ENCODE measurements at regions not wholly inside any gene's neighbourhood (a gene's known extent, or its start where the extent isn't known, plus 50 kb on each side); places are given as distances from the start of the nearest gene placed in this dataset.

DNA sequence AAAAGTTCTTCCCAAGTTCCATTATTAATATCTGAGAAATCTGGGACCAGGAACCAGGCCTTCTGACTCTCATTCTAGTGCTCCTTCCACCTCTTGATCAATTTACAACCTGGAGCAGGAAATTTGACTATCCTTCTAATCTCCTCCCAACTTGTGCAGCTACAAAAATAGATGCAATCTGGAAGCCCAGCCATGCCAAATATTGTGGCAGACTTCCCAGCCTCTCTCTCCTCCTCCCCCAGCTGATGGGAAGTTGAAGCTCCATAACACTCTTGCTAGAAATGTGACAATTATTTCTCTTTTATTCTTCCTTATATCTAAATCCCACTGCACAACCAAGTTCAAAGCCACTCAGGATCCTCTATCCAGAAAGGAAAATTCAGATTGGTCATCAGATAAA, 252.1 kb downstream of the SEC61B start:
- DNase-seq (ENCODE audit: low read depth), result peak; percentile 56
- H3K4me3 ChIP-seq (ENCODE audit: low read length), result no peak overlapping the region
- TF ChIP-seq, protein P1, sequence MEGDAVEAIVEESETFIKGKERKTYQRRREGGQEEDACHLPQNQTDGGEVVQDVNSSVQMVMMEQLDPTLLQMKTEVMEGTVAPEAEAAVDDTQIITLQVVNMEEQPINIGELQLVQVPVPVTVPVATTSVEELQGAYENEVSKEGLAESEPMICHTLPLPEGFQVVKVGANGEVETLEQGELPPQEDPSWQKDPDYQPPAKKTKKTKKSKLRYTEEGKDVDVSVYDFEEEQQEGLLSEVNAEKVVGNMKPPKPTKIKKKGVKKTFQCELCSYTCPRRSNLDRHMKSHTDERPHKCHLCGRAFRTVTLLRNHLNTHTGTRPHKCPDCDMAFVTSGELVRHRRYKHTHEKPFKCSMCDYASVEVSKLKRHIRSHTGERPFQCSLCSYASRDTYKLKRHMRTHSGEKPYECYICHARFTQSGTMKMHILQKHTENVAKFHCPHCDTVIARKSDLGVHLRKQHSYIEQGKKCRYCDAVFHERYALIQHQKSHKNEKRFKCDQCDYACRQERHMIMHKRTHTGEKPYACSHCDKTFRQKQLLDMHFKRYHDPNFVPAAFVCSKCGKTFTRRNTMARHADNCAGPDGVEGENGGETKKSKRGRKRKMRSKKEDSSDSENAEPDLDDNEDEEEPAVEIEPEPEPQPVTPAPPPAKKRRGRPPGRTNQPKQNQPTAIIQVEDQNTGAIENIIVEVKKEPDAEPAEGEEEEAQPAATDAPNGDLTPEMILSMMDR (conservative IDR thresholded peaks at IDR 0.05; ENCODE audit: low read length), result no peak

- H3K4me3 ChIP-seq (ENCODE audit: low read length), result no peak overlapping the region
- TF ChIP-seq, protein P1 (conservative IDR thresholded peaks at IDR 0.05; ENCODE audit: low read length), result no peak
- DNase-seq (ENCODE audit: low read depth), result no peak
Measured at GRCh38 chr9:99475401-99476065, 253.5 kb downstream of the SEC61B start.

GRCh38 chr9:99478469-99479027, 256.5 kb downstream of the SEC61B start:
- no peak for DNase-seq (ENCODE audit: low read depth)
- TF ChIP-seq, protein P1 (conservative IDR thresholded peaks at IDR 0.05; ENCODE audit: low read length), result no peak
- no peak overlapping the region for H3K4me3 ChIP-seq (ENCODE audit: low read length)

- no peak overlapping the region for H3K4me3 ChIP-seq (ENCODE audit: low read length)
- TF ChIP-seq, protein P1 (conservative IDR thresholded peaks at IDR 0.05; ENCODE audit: low read length), result no peak
- no peak for DNase-seq (ENCODE audit: low read depth)
Measured at GRCh38 chr9:99479929-99480328, 257.8 kb downstream of the SEC61B start.

DNA sequence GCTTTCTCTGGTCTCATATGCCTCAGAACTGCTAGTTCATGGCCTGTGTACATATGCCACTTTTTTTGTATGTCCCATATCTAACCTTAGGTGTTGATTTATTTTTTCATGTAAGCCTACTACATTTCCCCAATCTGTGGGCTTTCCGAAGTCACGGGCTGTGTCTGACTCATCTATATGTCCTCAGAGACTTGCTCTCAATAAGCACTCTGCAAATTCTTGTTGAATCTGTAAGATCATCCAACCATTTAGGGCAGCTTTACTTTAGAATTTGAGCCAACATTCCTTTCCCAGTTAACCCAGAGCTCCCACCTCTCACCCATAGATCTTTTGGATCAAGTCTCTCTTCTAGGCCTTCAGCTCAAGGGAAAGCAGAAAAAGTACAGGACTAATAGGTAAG, 263.4 kb downstream of the SEC61B start:
- peak; percentile 49 for DNase-seq (ENCODE audit: low read depth)
- TF ChIP-seq, protein P1 (conservative IDR thresholded peaks at IDR 0.05; ENCODE audit: low read length), result no peak
- no peak overlapping the region for H3K4me3 ChIP-seq (ENCODE audit: low read length)

- TF ChIP-seq, protein P1 (conservative IDR thresholded peaks at IDR 0.05; ENCODE audit: low read length), result no peak
- no peak for DNase-seq (ENCODE audit: low read depth)
- no peak overlapping the region for H3K4me3 ChIP-seq (ENCODE audit: low read length)
Measured at GRCh38 chr9:99486684-99487083, 264.6 kb downstream of the SEC61B start.

All from AG10803 (cell line).